GM12872 (cell line): ENCODE measurements at regions not wholly inside any gene's neighbourhood (a gene's known extent, or its start where the extent isn't known, plus 50 kb on each side); places are given as distances from the start of the nearest gene placed in this dataset.

Experiments used
- CTCF ChIP-seq: IDR thresholded peaks from 3 replicates; pipeline ENCODE4 v1.5.1; 2011; ENCODE audit warnings: low read depth, mild to moderate bottlenecking, low read length, moderate library complexity; ENCODE audit not compliant: insufficient read depth

DNA sequence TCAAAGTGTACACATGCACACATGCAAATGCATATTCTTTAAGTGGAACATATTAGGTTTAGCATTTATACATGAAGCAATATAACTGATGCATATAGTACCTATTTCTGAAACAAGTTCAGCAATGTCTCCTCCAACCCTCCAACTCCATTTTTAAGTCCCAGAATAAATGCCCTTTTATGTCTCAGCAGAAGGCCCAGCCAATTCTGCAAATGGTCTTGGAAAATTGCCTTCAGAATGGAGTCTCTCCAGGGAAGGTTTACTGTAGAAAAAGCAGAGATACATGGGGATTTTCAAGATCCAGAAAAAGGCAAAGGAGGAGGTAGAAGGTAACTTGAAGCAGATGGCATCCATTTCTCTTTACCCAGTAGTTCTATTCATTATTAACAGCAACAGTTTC, 633.3 kb downstream of the MAFB start:
- TF ChIP-seq CTCF = no peak

DNA sequence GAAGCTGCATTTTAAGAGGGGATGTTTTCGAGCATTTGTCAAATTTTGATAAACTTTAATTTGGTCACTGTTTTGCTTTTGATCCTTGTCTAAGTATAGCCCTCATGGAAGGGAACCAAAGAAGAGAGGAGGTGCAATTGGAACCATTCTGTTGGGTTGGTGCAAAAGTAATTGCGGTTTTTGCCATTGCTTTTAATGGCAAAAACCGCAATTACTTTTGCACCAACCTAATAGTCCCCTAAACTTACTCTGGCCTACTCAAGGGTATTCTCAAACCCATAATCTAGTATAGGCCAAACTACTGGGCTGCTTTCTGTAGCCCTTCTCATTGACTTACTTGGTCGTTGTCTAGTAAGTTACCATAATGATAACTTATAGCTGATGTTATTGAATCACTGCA, 634.7 kb downstream of the MAFB start:
- no peak for TF ChIP-seq CTCF

DNA sequence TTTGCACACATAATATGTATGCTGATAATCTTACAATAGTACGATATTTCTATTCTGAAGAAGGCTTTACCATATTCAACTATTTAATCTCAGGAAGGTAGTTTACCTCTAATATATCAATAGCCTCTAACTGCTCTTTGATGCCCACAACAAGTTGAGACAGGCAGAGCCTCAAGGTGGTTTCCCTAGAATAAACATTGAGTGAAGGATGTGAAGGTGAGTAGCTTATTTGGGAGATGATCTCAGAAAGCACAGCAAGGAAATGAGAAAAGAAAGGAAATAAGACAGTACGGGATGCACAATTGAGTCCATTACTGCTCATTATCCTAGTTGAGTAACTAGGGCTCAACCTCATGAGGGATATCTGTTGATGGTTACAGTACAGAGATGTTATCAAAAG, 638.4 kb downstream of the MAFB start:
- TF ChIP-seq CTCF = no peak

GRCh38 chr20:40049854-40050253, 639.2 kb downstream of the MAFB start:
- TF ChIP-seq CTCF = no peak

GRCh38 chr20:40046703-40047102, 642.3 kb downstream of the MAFB start:
- TF ChIP-seq CTCF = no peak

DNA sequence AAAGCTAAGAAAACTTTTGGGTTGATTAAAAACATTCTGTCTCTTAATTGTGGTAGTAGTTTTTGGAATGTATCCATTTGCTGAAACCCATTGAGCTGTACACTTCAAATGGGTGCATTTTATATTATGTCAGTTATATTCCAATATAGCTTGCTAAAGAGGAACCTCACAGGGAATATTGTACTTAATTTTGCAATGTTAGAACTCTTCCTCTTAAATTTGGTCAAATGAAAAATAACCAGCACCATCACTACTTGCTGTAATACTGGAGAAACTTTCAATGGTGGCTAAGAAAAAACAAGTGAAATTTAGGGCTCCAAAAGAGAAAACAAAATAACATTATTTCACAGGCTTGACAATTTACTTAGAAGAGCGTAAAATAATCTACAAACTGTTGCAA, 651.5 kb downstream of the MAFB start:
- no peak for TF ChIP-seq CTCF

GRCh38 chr20:40029589-40029988, 659.4 kb downstream of the MAFB start:
- no peak for TF ChIP-seq CTCF

DNA sequence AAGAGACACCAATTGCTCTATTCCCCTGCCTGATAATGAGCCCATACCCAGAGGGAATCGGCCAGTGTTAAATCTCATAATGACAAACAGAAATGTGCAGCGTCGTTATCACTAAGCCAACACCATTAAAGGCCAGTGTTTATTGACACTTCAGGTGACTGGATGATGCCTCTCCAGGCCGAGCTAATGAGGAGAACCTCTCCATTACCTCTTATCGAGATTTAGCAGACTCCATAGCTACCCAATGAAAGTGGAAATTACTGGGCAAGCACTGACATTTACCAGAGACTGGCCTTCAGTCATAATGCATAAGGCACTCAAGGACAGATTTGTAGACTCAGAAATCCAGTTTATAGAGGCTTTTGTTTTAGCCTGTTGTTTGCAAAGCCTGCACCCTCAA, 669.5 kb downstream of the MAFB start:
- no peak for TF ChIP-seq CTCF
